ENCODE measurements at regions not wholly inside any gene's neighbourhood (a gene's known extent, or its start where the extent isn't known, plus 50 kb on each side); places are given as distances from the start of the nearest gene placed in this dataset.

- DNase-seq (ENCODE audit: low read depth, low spot score) = no peak
- no peak for TF ChIP-seq CTCF (conservative IDR thresholded peaks at IDR 0.05)
- Mint-ChIP-seq H3K27me3 (ENCODE audit: low read depth) (peaks cover 26% of the 10 kb centered on the region), H3K36me3 (ENCODE audit: low read depth) (no peaks in the 10 kb centered on the region), H3K9me3 (no peaks in the 10 kb centered on the region), H3K4me3 (no peak overlapping the region), H3K4me1 (no peaks in the 10 kb centered on the region), H3K27ac (ENCODE audit: unreplicated experiment) (peak overlapping the region; percentile 39)
These were observed 201.9 kb upstream of the CST7 start for GRCh38 chr20:24747010-24747712.

- no peak for DNase-seq (ENCODE audit: low read depth, low spot score)
- Mint-ChIP-seq H3K27ac (ENCODE audit: unreplicated experiment) (no peak overlapping the region), H3K27me3 (ENCODE audit: low read depth) (peaks cover 31% of the 10 kb centered on the region), H3K36me3 (ENCODE audit: low read depth) (no peaks in the 10 kb centered on the region), H3K9me3 (no peaks in the 10 kb centered on the region), H3K4me1 (no peaks in the 10 kb centered on the region), H3K4me3 (no peak overlapping the region)
- no peak for TF ChIP-seq CTCF (conservative IDR thresholded peaks at IDR 0.05)
These were observed 201.0 kb upstream of the CST7 start for GRCh38 chr20:24747881-24748595.

GRCh38 chr20:24751551-24751950 is 197.5 kb upstream of the CST7 start:
- H3K9me3 Mint-ChIP-seq = no peaks in the 10 kb centered on the region
- H3K27me3 Mint-ChIP-seq (ENCODE audit: low read depth) = peaks cover 46% of the 10 kb centered on the region
- H3K36me3 Mint-ChIP-seq (ENCODE audit: low read depth) = no peaks in the 10 kb centered on the region
- peaks cover 14% of the 10 kb centered on the region for H3K4me1 Mint-ChIP-seq
- DNase-seq (ENCODE audit: low read depth, low spot score) = no peak
- H3K4me3 Mint-ChIP-seq = no peak overlapping the region
- TF ChIP-seq CTCF (conservative IDR thresholded peaks at IDR 0.05) = no peak
- no peak overlapping the region for H3K27ac Mint-ChIP-seq (ENCODE audit: unreplicated experiment)

- Mint-ChIP-seq H3K4me1 (peaks cover 14% of the 10 kb centered on the region), H3K4me3 (no peak overlapping the region), H3K27me3 (ENCODE audit: low read depth) (peaks cover 54% of the 10 kb centered on the region), H3K27ac (ENCODE audit: unreplicated experiment) (no peak overlapping the region), H3K9me3 (no peaks in the 10 kb centered on the region), H3K36me3 (ENCODE audit: low read depth) (no peaks in the 10 kb centered on the region)
- DNase-seq (ENCODE audit: low read depth, low spot score) = no peak
- TF ChIP-seq CTCF (conservative IDR thresholded peaks at IDR 0.05) = no peak
These were observed 196.5 kb upstream of the CST7 start for GRCh38 chr20:24752612-24753011.

GRCh38 chr20:24753130-24753529 is 195.9 kb upstream of the CST7 start:
- Mint-ChIP-seq H3K4me3 (no peak overlapping the region), H3K9me3 (no peaks in the 10 kb centered on the region), H3K4me1 (peaks cover 14% of the 10 kb centered on the region), H3K27me3 (ENCODE audit: low read depth) (peaks cover 56% of the 10 kb centered on the region), H3K27ac (ENCODE audit: unreplicated experiment) (no peak overlapping the region), H3K36me3 (ENCODE audit: low read depth) (no peaks in the 10 kb centered on the region)
- DNase-seq (ENCODE audit: low read depth, low spot score) = no peak
- TF ChIP-seq CTCF (conservative IDR thresholded peaks at IDR 0.05) = no peak
